SKM-1 (cell line): ENCODE measurements at regions not wholly inside any gene's neighbourhood (a gene's known extent, or its start where the extent isn't known, plus 50 kb on each side); places are given as distances from the start of the nearest gene placed in this dataset.
"Not testable (repeated sequence)": the region's sequence is repeated elsewhere in the genome, so short reads cannot be mapped to it uniquely, and the experiment has no call there.

ENCODE experiments used
- DNase-seq: peaks from one replicate; lab custom pipeline; 2025; ENCODE audit not compliant: unreplicated experiment; lab: John Stamatoyannopoulos, UW

DNA sequence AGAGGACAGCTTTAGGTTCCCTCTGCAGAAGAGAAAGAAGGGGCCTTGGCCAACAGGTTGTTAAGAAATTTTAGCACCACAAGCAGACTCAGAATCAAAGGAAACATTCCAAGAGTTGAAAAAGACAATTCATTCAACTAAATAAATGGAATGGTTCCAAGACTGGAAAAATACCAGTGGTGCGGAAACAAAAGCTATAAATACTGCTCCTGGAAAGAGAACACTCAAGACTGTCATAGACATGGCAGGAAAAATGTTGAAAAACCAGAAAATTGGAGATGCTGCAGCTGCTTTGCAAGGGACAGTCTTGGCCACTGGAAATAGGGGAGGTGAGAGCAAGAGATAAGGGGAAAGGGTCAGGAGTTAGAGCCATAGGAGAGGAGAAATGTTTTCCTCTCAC lies 312.7 kb upstream of the CYRIA start:
- no peak for DNase-seq

DNA sequence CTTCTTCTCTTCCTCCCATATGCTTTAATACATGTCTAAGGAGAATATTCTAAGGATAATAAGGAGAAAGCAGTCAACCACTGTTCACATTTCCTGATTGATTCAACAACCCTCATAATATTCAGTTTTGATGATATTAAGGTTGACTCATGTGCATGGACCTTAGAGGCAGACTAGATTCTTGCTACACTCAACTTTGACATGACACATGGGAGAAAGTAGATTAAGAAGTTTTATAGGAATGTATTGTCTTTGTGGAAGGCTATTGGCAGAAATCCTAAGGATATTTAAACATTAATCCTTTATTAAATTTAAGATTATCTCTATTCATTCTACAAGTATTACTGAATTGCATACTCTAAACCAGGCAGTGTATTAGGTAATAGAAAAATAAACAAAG lies 309.1 kb upstream of the CYRIA start:
- no peak for DNase-seq

DNA sequence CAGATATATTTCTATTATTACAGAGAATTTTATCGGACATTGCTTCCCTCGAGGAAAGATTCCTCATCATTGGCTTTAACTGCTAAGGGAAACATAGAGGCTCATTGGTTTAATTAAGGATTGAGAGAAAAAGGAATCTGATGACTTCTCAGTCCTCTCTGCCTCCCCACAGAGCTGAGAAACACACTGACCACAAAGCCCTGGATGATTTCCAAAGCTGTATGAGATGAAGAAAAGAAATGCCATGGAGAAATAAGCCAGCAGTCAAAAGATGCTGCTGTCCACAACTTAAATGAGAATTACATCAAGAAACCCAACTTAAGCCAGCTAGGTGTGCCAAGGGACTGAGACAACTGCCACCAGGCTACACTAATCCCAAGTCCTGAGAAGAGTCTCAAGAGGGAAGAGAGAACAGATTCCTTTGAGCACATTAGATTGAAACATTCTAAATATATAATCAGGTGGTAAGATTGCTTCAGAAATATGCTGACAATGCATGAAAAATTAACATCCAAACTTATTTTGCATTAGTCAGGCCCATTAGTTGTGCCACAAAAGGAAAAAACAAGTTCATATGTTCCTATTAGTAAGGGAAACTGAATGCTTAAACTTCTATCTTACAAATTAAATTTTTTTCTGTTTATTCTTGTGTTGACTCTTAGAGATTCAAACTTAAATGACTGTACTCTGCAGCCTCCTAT lies 308.1 kb upstream of the CYRIA start:
- no peak for DNase-seq

- DNase-seq: no peak
Measured at GRCh38 chr2:16972276-16972675, 306.6 kb upstream of the CYRIA start.

DNA sequence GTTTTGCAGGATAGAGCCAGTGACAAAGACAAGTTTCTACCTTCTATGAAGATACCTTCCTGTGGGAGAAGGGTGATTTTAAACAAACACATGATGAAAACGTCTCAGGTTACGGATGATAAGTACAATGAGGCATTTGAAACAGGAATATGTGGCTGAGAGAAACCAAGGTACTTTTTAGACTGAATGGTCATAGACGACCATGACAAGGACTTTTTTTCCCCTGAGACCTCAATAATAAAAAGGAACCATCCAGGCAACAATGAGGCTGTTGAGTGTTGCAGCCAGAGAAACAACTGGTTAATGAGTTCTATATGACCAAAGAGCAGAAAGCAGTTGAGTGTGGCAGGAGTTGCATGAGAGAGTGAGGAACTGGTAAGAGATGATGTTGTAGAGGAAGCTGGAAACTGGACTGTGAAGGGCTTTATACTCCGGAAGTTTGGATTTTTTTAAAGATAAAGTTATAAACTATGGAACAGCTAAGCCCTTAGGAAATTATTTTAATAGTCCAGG lies 306.1 kb upstream of the CYRIA start:
- DNase-seq: no peak

DNA sequence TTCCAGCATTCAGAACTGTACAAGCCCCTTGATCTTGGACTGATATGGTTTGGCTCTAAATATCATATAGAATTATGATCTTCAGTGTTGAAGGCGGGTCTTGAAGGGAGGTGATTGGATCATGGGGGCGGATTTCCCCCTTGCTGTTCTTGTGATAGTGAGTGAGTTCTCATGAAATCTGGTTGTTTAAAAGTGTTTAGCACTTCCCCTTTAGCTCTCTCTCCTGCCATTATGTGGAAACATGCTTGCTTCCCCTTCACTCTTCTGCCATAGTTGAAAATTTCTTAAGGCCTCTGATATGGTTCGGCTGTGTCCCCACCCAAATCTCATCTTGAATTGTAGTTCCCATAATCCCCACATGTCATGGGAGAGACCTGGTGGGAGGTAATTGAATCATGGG lies 305.3 kb upstream of the CYRIA start:
- DNase-seq: peak; percentile 80

DNA sequence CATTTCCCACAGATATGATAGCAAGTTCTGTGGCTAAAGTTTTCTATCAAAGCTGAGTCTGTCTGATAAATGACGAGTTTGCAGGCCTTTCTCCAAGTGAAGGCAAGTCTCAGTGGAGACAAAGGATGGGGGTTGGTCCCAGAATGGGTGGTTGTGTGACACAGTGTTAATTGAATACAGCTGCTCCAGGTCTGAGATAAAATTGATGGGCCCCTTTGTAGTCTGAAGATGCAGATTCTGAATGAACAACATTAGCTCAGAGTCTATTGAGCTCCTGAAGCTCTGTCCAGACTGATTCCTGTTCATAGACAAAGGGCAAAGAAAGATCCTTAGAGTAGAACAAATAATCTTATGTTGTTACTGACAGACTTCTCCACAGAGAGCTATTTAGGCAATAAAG lies 296.9 kb upstream of the CYRIA start:
- DNase-seq: no peak

DNA sequence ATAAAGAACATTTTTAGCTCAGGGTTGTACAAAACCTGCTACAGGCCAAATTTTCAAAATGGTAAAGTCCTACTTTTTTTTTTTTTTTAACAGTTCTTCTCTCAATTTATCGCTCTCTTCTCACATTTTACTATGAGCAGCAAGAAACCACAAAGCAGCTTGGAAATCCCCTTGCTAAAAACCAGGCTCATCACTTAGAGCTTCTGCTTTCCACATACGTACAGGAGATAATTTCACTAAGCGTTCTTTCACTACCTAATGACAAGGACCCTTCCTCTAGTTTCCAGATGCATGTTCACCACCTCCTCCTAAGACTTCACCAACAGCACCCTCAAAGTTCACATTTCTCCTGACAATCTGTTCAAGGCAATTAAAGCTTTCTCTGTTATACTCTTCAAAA lies 294.9 kb upstream of the CYRIA start:
- DNase-seq: no peak

DNA sequence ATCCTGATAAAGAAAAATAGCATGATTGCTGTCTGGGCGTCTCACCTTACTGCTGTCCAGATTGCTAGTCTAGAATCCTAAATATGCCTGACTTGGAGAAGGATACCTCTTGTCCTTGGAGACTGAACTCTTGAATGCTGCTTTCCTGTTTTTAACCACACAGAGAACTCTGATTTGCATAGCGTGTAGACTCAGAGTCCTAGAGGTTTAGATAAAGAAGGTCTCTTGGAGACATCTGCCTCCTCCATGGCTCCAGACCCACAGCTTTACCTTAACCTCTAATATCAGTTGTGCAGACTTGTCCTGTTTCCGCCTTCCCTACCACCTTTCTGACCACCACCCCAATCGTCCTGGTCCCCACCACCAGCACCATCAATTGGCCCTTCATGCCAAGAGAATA lies 292.6 kb upstream of the CYRIA start:
- DNase-seq: no peak

GRCh38 chr2:16952805-16953204 lies 287.2 kb upstream of the CYRIA start:
- no peak for DNase-seq

DNA sequence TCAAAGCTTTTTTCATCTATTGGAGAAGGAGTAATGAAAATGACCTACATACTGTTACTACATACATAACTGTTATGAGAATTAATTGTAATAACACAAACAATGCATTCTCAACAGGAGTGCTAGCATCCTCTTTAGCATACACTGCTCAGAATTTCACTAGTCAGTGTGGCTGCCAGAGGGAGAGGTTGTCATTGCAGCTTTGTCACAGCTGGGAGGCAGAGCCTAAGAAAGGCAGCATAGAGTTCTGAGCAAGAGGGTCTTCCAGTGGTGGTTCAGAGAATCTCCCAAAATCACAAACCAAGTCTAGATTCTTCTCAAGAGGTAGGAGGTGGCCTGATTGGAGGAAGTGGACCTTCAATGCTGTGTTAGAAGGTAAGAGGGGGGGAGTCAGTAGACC lies 286.7 kb upstream of the CYRIA start:
- DNase-seq: no peak

- no peak for DNase-seq
Measured at GRCh38 chr2:16950436-16950835, 284.8 kb upstream of the CYRIA start.

DNA sequence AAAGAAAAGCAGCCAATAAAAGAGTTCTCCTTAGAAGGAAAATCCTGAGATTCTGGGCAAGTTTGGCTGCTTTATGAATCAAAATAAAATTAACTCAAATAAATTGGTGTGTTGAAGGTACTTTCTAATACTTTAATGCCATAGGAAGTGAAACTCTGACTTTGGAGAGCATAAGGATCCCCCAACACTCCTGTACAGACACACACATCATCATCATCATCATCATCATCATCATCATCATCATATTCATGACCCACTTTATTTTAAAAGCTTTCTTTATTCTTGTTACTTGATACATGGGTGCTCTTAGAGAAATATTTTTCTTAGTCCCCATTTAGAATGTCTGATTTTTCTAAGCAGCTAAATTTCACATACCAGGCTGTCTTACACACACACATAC lies 283.1 kb upstream of the CYRIA start:
- DNase-seq: no peak

DNA sequence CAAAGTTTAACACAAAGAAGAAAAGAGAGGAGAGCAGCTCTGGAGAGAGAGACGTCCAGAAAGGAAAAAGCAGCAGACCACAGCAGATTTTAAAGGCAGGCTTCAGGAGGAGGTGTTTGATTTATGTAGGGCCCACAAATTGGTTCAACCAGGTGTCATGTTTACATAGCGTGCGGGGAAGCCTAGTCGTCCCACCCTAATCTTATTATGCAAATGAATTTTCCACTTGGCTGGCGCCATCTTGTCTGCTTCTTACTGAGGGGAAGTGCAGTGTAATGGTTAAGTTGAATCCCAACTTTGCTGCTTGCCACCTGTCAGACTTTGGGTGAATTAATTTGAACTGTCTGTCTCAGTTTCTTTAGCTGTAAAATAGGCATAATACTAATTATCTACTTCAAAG lies 282.4 kb upstream of the CYRIA start:
- DNase-seq: no peak

GRCh38 chr2:16943279-16943958 lies 277.8 kb upstream of the CYRIA start:
- DNase-seq: no peak

GRCh38 chr2:16940214-16940613 lies 274.6 kb upstream of the CYRIA start:
- no peak for DNase-seq

- no peak for DNase-seq
Measured at GRCh38 chr2:16939771-16940170, 274.1 kb upstream of the CYRIA start.

DNA sequence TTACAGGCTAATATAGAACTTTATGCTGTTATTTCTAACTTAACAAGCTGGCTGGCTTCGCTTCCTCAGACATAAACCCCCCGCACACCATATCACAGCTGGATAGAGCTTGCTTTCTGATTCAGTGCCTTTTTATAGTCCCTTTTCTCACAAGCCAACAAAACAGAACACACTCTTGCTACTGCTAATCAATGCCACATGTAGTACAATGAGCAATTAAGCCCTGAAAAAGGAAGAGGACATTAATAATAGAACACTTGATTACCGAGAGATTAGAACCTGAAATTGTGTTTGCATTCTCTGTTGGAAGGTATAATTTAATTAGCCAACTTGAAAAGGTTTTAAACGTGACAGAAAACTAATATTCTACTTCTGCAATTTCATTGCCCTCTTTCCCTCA lies 267.7 kb upstream of the CYRIA start:
- no peak for DNase-seq

DNA sequence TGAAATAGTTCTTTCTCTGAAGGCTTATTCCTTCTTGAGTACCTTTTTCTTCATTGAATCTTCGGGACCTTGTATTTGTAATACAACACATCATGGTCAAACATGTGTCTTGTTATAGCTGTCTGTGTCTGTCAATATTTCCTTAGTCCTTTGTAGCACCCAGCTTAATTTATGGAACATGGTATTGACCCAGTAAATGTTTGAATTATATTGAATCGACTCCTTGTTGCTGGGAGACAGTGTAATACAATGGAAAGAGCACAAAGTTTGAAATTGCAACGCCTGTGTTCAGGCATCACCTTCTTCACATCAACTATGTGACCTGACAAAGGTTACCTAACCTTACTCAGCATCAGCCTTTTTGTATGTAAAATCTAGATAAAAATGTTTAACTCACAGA lies 267.2 kb upstream of the CYRIA start:
- DNase-seq: no peak

GRCh38 chr2:16931441-16931840 lies 265.8 kb upstream of the CYRIA start:
- no peak for DNase-seq

GRCh38 chr2:16927398-16927797 lies 261.8 kb upstream of the CYRIA start:
- DNase-seq: no peak

GRCh38 chr2:16925145-16925544 lies 259.5 kb upstream of the CYRIA start:
- no peak for DNase-seq

- not testable (repeated sequence) for DNase-seq
Measured at GRCh38 chr2:16915341-16915755, 249.7 kb upstream of the CYRIA start.
